Astrocyte of the cerebellum (primary cell): ENCODE measurements at regions not wholly inside any gene's neighbourhood (a gene's known extent, or its start where the extent isn't known, plus 50 kb on each side); places are given as distances from the start of the nearest gene placed in this dataset.

Experiments used
- DNase-seq: peaks from one replicate; pipeline ENCODE4 v3.0.0-alpha.2; 2011; ENCODE audit warnings: low read depth
- H3K4me3 ChIP-seq: 2 replicates; pipeline ENCODE4 v1.5.1; 2011; ENCODE audit warnings: mild to moderate bottlenecking, low read depth, low read length, moderate library complexity
- in situ Hi-C: cut with HindIII; loops from 2 replicates; pipeline ENCODE4 v1.10.0; 2017; ENCODE audit warnings: low sequenced_read_pairs
- TF ChIP-seq, protein P1 (sequence below): IDR thresholded peaks from 2 replicates; pipeline ENCODE4 v1.5.1; 2012; ENCODE audit warnings: low read length, low read depth, moderate library complexity, mild to moderate bottlenecking; ENCODE audit errors: missing control alignments

DNA sequence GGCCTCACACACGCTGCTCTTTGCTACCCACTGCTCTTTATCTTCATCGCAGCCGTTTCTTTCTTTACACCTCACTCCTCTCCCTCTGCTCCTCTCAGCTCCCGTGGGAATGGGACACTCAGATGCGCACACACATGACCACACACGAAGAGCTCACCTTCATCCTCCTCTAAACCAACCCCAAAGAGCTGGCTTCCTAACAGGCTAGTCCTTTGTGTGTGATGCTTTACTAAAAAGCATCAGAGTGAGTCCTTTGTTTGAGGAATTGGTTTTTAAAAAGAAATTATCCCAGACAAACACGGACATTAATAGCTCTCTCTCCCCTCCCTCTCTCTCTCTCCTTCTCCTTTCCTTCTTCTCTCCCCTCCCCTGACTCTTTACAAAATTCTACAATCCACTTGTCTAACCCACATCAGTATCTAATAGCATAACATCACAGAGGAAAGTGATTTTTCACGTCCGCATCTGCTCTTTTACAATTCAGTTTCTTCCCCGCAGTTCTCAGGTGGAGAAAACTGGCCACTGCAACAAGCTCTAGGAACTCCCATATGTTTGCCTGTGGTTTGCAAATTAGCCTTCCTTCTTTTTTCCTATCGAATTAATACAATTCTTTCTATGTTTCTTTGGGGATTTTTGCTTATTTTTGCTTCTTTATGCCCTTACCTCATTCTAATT, 306.8 kb upstream of the CNR1 start:
- in situ Hi-C loops = no loop called here
- DNase-seq = no peak
- H3K4me3 ChIP-seq = no peak overlapping the region
- TF ChIP-seq, protein P1, sequence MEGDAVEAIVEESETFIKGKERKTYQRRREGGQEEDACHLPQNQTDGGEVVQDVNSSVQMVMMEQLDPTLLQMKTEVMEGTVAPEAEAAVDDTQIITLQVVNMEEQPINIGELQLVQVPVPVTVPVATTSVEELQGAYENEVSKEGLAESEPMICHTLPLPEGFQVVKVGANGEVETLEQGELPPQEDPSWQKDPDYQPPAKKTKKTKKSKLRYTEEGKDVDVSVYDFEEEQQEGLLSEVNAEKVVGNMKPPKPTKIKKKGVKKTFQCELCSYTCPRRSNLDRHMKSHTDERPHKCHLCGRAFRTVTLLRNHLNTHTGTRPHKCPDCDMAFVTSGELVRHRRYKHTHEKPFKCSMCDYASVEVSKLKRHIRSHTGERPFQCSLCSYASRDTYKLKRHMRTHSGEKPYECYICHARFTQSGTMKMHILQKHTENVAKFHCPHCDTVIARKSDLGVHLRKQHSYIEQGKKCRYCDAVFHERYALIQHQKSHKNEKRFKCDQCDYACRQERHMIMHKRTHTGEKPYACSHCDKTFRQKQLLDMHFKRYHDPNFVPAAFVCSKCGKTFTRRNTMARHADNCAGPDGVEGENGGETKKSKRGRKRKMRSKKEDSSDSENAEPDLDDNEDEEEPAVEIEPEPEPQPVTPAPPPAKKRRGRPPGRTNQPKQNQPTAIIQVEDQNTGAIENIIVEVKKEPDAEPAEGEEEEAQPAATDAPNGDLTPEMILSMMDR = no peak

DNA sequence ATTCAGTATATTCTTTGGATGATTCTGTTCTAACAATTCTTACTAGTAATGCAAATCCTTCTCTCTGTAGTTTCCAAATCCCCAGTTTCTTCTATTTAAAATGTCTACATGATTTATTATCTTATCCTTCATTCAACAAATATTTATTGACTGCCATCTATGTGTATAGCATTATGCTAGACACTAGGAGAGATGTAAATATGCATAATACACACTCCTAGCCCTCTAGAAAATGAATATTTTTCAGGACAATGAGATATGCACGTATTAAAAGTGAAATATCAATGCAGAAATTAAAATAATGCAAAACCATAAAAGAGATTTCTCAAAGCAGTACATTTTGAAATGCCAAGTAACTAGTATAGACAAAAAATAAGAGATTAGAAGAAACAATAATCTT, 293.5 kb upstream of the CNR1 start:
- no peak overlapping the region for H3K4me3 ChIP-seq
- DNase-seq = no peak
- in situ Hi-C loops = no loop called here
- TF ChIP-seq, protein P1 = no peak

DNA sequence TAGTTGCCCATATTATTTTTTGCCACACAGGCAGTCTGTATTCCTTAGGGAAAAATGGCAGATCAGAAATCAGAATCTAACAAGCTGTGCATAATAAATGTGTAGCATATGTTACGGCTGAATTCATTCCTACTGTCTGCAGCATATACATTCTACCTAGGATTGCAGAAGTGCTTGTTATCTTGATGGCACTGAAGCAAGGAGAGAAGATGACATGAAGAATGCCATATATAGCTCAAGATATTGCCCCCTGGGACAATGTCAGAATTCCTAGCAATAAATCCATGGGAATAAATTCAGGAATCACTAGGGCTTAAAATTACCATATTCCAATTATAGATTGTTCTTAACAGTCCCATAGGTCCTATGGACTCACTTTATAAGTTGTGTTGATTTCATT, 293.0 kb upstream of the CNR1 start:
- TF ChIP-seq, protein P1 = no peak
- no peak overlapping the region for H3K4me3 ChIP-seq
- DNase-seq = no peak
- in situ Hi-C loops = no loop called here

DNA sequence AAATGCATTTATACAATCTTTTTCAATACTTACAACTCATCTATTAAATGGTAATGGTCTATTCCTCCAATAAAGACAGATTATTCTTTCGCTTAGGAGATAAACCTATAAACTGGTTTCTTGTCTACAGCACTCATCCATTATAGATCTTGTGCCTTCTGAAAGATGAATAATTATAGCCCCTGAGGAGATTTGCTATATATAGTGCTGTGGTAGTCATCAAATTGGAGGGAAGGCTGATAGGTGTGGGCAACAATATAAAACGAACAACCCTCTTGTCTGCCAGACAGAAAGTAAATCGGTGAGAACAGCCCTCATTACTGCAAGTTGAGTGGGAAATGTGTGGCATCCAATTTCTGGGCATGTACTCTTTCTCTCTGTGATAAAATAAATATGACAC, 292.5 kb upstream of the CNR1 start:
- no peak overlapping the region for H3K4me3 ChIP-seq
- DNase-seq = no peak
- TF ChIP-seq, protein P1 = no peak
- in situ Hi-C loops = no loop called here

DNA sequence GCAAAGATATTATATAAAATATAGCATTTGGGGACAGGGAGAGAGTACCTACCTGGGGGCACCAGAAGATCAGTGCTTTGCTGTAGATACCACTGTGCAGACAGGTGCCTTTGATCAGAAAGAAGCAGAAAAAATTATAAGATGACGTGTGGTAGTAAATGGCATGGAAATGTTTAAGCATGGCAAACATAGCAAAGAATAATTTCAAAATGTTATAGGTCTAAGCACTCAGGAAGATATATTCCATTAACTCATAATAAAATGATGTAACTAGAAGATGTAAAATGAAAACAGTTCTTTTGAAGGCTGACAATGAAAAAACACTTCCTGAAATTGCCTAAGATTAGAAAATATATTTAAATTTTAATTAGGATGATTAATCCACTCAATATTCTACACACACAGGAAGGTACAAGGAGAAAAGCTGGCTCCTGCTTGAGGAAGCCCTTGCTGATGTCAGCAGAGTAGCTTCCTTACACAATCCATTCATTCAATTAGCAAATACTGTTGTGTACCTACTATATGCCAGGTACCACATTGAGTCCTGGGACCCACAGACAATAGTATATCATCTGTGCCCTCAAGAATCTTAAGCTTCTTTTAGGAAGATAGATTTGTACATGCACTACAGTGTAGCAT, 290.2 kb upstream of the CNR1 start:
- in situ Hi-C loops = no loop called here
- no peak for DNase-seq
- TF ChIP-seq, protein P1 = no peak
- H3K4me3 ChIP-seq = no peak overlapping the region

DNA sequence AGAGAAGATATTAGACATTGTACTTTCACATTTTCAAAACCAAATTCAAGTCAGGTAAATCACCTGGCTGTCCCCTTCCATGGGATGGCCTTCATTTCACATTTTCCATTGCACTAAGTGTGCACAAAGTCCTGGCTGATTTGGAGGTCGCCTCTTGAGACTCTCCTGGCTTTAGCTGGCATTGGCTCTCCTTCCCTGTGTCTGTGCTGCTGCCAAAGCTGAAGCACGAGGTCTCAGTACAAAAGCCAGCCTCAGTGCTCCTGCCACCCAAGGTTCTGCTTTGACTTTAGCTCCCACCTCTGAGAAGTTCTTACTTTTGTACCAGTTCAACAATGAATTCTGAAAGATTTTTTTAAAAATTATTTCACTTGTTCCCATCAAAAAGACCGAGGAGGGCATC, 289.2 kb upstream of the CNR1 start:
- no peak for DNase-seq
- no peak overlapping the region for H3K4me3 ChIP-seq
- TF ChIP-seq, protein P1 = no peak
- in situ Hi-C loops = no loop called here
